HepG2 (cell line): ENCODE measurements at regions not wholly inside any gene's neighbourhood (a gene's known extent, or its start where the extent isn't known, plus 50 kb on each side); places are given as distances from the start of the nearest gene placed in this dataset.

Experiments used
- BRF2 ChIP-seq: sonication (generic); formaldehyde crosslinking; IDR thresholded peaks from 2 replicates; pipeline ENCODE4 v1.8.1; 2022; ENCODE audit warnings: mild to moderate bottlenecking, missing genetic modification reagents
- CTCF ChIP-seq: sonication (generic); formaldehyde crosslinking; IDR thresholded peaks from 2 replicates; pipeline ENCODE4 v1.5.0; 2020; ENCODE audit warnings: mild to moderate bottlenecking, missing genetic modification reagents, moderate library complexity
- EZH2 ChIP-seq: conservative IDR thresholded peaks from 2 replicates; pipeline ENCODE4 v1.6.1; 2012; ENCODE audit warnings: mild to moderate bottlenecking, low read depth, low read length, moderate library complexity
- KDM1A ChIP-seq: IDR thresholded peaks from 2 replicates; pipeline ENCODE4 v1.6.1; 2016; ENCODE audit warnings: missing compliant biosample characterization
- PAX8 ChIP-seq: sonication (generic); formaldehyde crosslinking; IDR thresholded peaks from 2 replicates; pipeline ENCODE4 v1.8.0; 2022; ENCODE audit warnings: mild to moderate bottlenecking, missing genetic modification reagents, borderline replicate concordance
- POLR2A ChIP-seq, 2 experiments: IDR thresholded peaks; 2 replicates each; pipeline ENCODE4 v1.6.1; 2011; ENCODE audit warnings: low read depth in 2 of 2, low read length in 2 of 2, mild to moderate bottlenecking in 1 of 2, moderate library complexity in 1 of 2; ENCODE audit not compliant: insufficient read depth in 1 of 2
- RXRA ChIP-seq: sonication (generic); formaldehyde crosslinking; IDR thresholded peaks from 2 replicates; pipeline ENCODE4 v1.5.1; 2020; ENCODE audit warnings: missing genetic modification reagents
- SMC3 ChIP-seq: IDR thresholded peaks from 2 replicates; pipeline ENCODE4 v1.6.1; 2011; ENCODE audit warnings: low read length, improper control_type of control experiment
- SUZ12 ChIP-seq: fragments of 150-350 bp; IDR thresholded peaks from 2 replicates; pipeline ENCODE4 v1.6.1; 2014; ENCODE audit warnings: low read depth, low read length
- ZBTB40 ChIP-seq, 2 experiments: fragments of 450-650 bp in 1 of 2; sonication (generic) in 1 of 2; formaldehyde crosslinking in 1 of 2; IDR thresholded peaks; 2 replicates each; pipeline versions ENCODE4 v1.6.1 to v1.8.0; 2016 to 2022; ENCODE audit warnings: antibody characterized with exemption in 1 of 2, mild to moderate bottlenecking in 1 of 2, missing genetic modification reagents in 1 of 2
- ZBTB46 ChIP-seq: sonication (generic); formaldehyde crosslinking; IDR thresholded peaks from 2 replicates; pipeline ENCODE4 v1.4.0; 2020; ENCODE audit warnings: mild to moderate bottlenecking, missing genetic modification reagents, borderline replicate concordance
- ZFP90 ChIP-seq: sonication (generic); formaldehyde crosslinking; IDR thresholded peaks from 2 replicates; pipeline ENCODE4 v1.8.0; 2022; ENCODE audit warnings: missing genetic modification reagents, mild to moderate bottlenecking, inconsistent platforms, borderline replicate concordance

- TF ChIP-seq POLR2A (IDR thresholded peaks at IDR 0.05; ENCODE audit: insufficient read depth in 1 of 2, low read depth in 2 of 2, low read length in 2 of 2), result no peak
- no peak for TF ChIP-seq CTCF (CRISPR knock-in tag)
- no peak for TF ChIP-seq KDM1A (CRISPR knock-in tag)
- TF ChIP-seq PAX8 (CRISPR knock-in tag), result no peak
- TF ChIP-seq SMC3, result no peak
- no peak for TF ChIP-seq ZBTB40 (IDR thresholded peaks at IDR 0.05)
- TF ChIP-seq ZBTB40 (CRISPR knock-in tag; IDR thresholded peaks at IDR 0.05), result no peak
- TF ChIP-seq ZFP90, result no peak
- TF ChIP-seq RXRA, result no peak
- no peak for TF ChIP-seq ZBTB46 (CRISPR knock-in tag)
- no peak for TF ChIP-seq EZH2
- TF ChIP-seq BRF2, result no peak
- no peak for TF ChIP-seq SUZ12
These were observed 86.0 kb downstream of the FOXD2 start for GRCh38 chr1:47523835-47524215.
